Neural cell (in vitro differentiated cells): ENCODE measurements at regions not wholly inside any gene's neighbourhood (a gene's known extent, or its start where the extent isn't known, plus 50 kb on each side); places are given as distances from the start of the nearest gene placed in this dataset.

ENCODE experiments used
- CTCF ChIP-seq: fragments of 450-650 bp; IDR thresholded peaks from 2 replicates; pipeline ENCODE4 v1.5.1; 2014; ENCODE audit warnings: antibody characterized with exemption, mild to moderate bottlenecking, moderate library complexity; ENCODE audit not compliant: poor library complexity, severe bottlenecking
- EP300 ChIP-seq: fragments of 450-650 bp; conservative IDR thresholded peaks from 2 replicates; pipeline ENCODE4 v1.6.1; 2014; ENCODE audit warnings: antibody characterized with exemption, mild to moderate bottlenecking, moderate library complexity; ENCODE audit not compliant: poor library complexity, severe bottlenecking
- POLR2AphosphoS5 ChIP-seq: IDR thresholded peaks from 2 replicates; pipeline ENCODE4 v1.6.1; 2012
- SMC3 ChIP-seq: fragments of 450-650 bp; conservative IDR thresholded peaks from 2 replicates; pipeline ENCODE4 v1.6.1; 2014; ENCODE audit warnings: antibody characterized with exemption, mild to moderate bottlenecking, moderate library complexity; ENCODE audit not compliant: poor library complexity

- TF ChIP-seq CTCF (no peak), SMC3 (no peak), POLR2AphosphoS5 (no peak), EP300 (no peak)
Measured at GRCh38 chr3:78281381-78281780, 1241.5 kb downstream of the ROBO2 start.
